ENCODE measurements at regions not wholly inside any gene's neighbourhood (a gene's known extent, or its start where the extent isn't known, plus 50 kb on each side); places are given as distances from the start of the nearest gene placed in this dataset.
"Not testable (repeated sequence)": the region's sequence is repeated elsewhere in the genome, so short reads cannot be mapped to it uniquely, and the experiment has no call there.

GRCh38 chr4:52431869-52432268 lies 227.2 kb downstream of the USP46 start:
- H3K9me3 Mint-ChIP-seq (ENCODE audit: unreplicated experiment), result peaks cover 1% of the 10 kb centered on the region
- Histone ChIP-seq H3K27me3 (ENCODE audit: insufficient read depth, low read length) (no peaks in the 10 kb centered on the region), H3K9ac (ENCODE audit: low read length) (no peak overlapping the region), H3K4me2 (ENCODE audit: low read length) (no peak overlapping the region), H4K20me1 (ENCODE audit: insufficient read depth, low read length) (no peaks in the 10 kb centered on the region), H3K9me3 (ENCODE audit: insufficient read depth, low read depth, low read length) (no peaks in the 10 kb centered on the region), H3K4me3 (ENCODE audit: insufficient read depth, low read depth, low read length) (no peak overlapping the region), H3K27ac (ENCODE audit: low read depth, low read length) (no peak overlapping the region), H2AFZ (ENCODE audit: low read depth, low read length) (no peak overlapping the region), H3K4me1 (ENCODE audit: insufficient read depth, low read length) (no peaks in the 10 kb centered on the region), H3K79me2 (ENCODE audit: insufficient read depth, low read length) (no peaks in the 10 kb centered on the region), H3K36me3 (ENCODE audit: insufficient read depth, low read length) (no peaks in the 10 kb centered on the region)
- H3K27me3 Mint-ChIP-seq (ENCODE audit: low read depth, unreplicated experiment), result peaks cover 6% of the 10 kb centered on the region
- H3K27ac Mint-ChIP-seq (ENCODE audit: unreplicated experiment), result no peak overlapping the region
- no peak overlapping the region for H3K4me3 Mint-ChIP-seq (ENCODE audit: unreplicated experiment)
- no peak for DNase-seq (ENCODE audit: low read depth)
- H3K4me1 Mint-ChIP-seq (ENCODE audit: low read depth, unreplicated experiment), result no peaks in the 10 kb centered on the region
- TF ChIP-seq EZH2 (IDR thresholded peaks at IDR 0.05; ENCODE audit: insufficient read depth, low read length) (no peak), CTCF (IDR thresholded peaks at IDR 0.05; ENCODE audit: insufficient read depth, low read depth, low read length) (no peak)
- no peaks in the 10 kb centered on the region for H3K36me3 Mint-ChIP-seq (ENCODE audit: low read depth, unreplicated experiment)
- FAIRE-seq, result no peak

GRCh38 chr4:52442524-52442923 lies 216.6 kb downstream of the USP46 start:
- H3K4me1 Mint-ChIP-seq (ENCODE audit: low read depth, unreplicated experiment); H3K79me2 ChIP-seq (ENCODE audit: insufficient read depth, low read length); H2AFZ ChIP-seq (ENCODE audit: low read depth, low read length); H3K4me2 ChIP-seq (ENCODE audit: low read length); H3K27ac ChIP-seq (ENCODE audit: low read depth, low read length); H4K20me1 ChIP-seq (ENCODE audit: insufficient read depth, low read length); H3K9me3 ChIP-seq (ENCODE audit: insufficient read depth, low read depth, low read length); H3K9me3 Mint-ChIP-seq (ENCODE audit: unreplicated experiment); DNase-seq (ENCODE audit: low read depth); H3K27me3 Mint-ChIP-seq (ENCODE audit: low read depth, unreplicated experiment); H3K9ac ChIP-seq (ENCODE audit: low read length); H3K4me1 ChIP-seq (ENCODE audit: insufficient read depth, low read length); H3K36me3 ChIP-seq (ENCODE audit: insufficient read depth, low read length); H3K27me3 ChIP-seq (ENCODE audit: insufficient read depth, low read length); H3K36me3 Mint-ChIP-seq (ENCODE audit: low read depth, unreplicated experiment); H3K27ac Mint-ChIP-seq (ENCODE audit: unreplicated experiment); H3K4me3 Mint-ChIP-seq (ENCODE audit: unreplicated experiment); FAIRE-seq; H3K4me3 ChIP-seq (ENCODE audit: insufficient read depth, low read depth, low read length): not testable (repeated sequence)

GRCh38 chr4:52472444-52472843 lies 186.7 kb downstream of the USP46 start:
- Histone ChIP-seq H3K4me1 (ENCODE audit: insufficient read depth, low read length) (no peaks in the 10 kb centered on the region), H3K9me3 (ENCODE audit: insufficient read depth, low read depth, low read length) (no peaks in the 10 kb centered on the region), H4K20me1 (ENCODE audit: insufficient read depth, low read length) (no peaks in the 10 kb centered on the region), H3K36me3 (ENCODE audit: insufficient read depth, low read length) (no peaks in the 10 kb centered on the region), H3K4me3 (ENCODE audit: insufficient read depth, low read depth, low read length) (no peak overlapping the region), H3K27ac (ENCODE audit: low read depth, low read length) (no peak overlapping the region), H3K27me3 (ENCODE audit: insufficient read depth, low read length) (no peaks in the 10 kb centered on the region), H2AFZ (ENCODE audit: low read depth, low read length) (no peak overlapping the region), H3K79me2 (ENCODE audit: insufficient read depth, low read length) (no peaks in the 10 kb centered on the region), H3K4me2 (ENCODE audit: low read length) (no peak overlapping the region), H3K9ac (ENCODE audit: low read length) (no peak overlapping the region)
- Mint-ChIP-seq H3K4me3 (ENCODE audit: unreplicated experiment) (no peak overlapping the region), H3K27me3 (ENCODE audit: low read depth, unreplicated experiment) (peaks cover 2% of the 10 kb centered on the region), H3K4me1 (ENCODE audit: low read depth, unreplicated experiment) (no peaks in the 10 kb centered on the region), H3K36me3 (ENCODE audit: low read depth, unreplicated experiment) (no peaks in the 10 kb centered on the region), H3K9me3 (ENCODE audit: unreplicated experiment) (no peaks in the 10 kb centered on the region), H3K27ac (ENCODE audit: unreplicated experiment) (no peak overlapping the region)
- no peak for DNase-seq (ENCODE audit: low read depth)
- TF ChIP-seq CTCF (IDR thresholded peaks at IDR 0.05; ENCODE audit: insufficient read depth, low read depth, low read length) (no peak), EZH2 (IDR thresholded peaks at IDR 0.05; ENCODE audit: insufficient read depth, low read length) (no peak)
- no peak for FAIRE-seq
